ENCODE measurements at regions not wholly inside any gene's neighbourhood (a gene's known extent, or its start where the extent isn't known, plus 50 kb on each side); places are given as distances from the start of the nearest gene placed in this dataset.

DNA sequence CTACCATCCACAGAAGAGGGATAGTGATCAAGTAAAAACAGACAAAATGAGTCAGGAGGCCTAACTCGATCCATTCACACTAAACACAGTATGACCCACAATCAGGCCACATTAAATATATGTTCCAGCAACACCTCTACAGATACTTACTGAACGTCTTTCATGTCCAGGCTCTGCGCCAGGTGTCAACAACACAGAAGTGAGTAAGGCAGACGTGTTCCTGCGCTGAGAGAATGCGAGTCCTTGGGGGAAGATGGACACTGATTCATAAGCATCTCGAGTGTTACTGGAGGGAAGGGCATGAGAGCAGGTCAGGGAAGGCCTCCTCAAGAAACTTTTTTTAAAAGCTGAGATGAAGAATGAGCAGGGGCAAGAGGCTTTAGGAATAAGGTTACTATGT lies 164.3 kb upstream of the CLINT1 start:
- intact Hi-C loops (cut with DNase I), result no loop called here
- DNase-seq (no peak), ATAC-seq (no peak), FAIRE-seq (no peak)
- H3K4me3 ChIP-seq, result no peak overlapping the region
- WGBS, 2 donors, result 74 to 77% methylated on average over 7 of the region's 7 CpGs
- no peaks in the 10 kb centered on the region for H3K27me3 ChIP-seq
- H3K27ac ChIP-seq, result no peak overlapping the region
- TF ChIP-seq, protein P1, sequence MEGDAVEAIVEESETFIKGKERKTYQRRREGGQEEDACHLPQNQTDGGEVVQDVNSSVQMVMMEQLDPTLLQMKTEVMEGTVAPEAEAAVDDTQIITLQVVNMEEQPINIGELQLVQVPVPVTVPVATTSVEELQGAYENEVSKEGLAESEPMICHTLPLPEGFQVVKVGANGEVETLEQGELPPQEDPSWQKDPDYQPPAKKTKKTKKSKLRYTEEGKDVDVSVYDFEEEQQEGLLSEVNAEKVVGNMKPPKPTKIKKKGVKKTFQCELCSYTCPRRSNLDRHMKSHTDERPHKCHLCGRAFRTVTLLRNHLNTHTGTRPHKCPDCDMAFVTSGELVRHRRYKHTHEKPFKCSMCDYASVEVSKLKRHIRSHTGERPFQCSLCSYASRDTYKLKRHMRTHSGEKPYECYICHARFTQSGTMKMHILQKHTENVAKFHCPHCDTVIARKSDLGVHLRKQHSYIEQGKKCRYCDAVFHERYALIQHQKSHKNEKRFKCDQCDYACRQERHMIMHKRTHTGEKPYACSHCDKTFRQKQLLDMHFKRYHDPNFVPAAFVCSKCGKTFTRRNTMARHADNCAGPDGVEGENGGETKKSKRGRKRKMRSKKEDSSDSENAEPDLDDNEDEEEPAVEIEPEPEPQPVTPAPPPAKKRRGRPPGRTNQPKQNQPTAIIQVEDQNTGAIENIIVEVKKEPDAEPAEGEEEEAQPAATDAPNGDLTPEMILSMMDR (IDR thresholded peaks at IDR 0.05), result no peak
- H3K4me1 ChIP-seq, result peaks cover 0 to 4% (median 0%) of the 10 kb centered on the region in 3 donors
- H3K9me3 ChIP-seq, result no peaks in the 10 kb centered on the region
- H3K36me3 ChIP-seq, result no peaks in the 10 kb centered on the region

DNA sequence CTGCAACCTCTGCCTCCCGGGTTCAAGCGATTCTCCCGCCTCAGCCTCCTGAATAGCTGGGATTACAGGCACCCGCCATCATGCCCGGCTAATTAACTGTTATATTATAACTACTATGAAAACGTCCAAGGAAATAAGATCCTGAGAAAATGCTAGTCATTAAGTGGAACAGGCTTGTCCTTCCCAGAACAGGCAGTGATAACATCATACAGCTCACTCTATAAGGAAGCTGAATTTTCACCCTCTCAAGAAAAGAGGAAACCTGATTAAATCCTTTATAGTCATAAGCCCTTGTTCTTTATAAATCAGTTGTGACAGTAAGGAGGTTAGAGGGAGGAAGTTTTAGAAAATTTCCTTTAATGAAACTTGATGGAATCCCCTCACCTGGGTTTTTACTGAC lies 163.9 kb upstream of the CLINT1 start:
- FAIRE-seq (no peak), DNase-seq (no peak), ATAC-seq (no peak)
- Histone ChIP-seq H3K4me3 (no peak overlapping the region), H3K4me1 (peaks cover 0 to 4% (median 0%) of the 10 kb centered on the region in 3 donors), H3K27me3 (no peaks in the 10 kb centered on the region), H3K27ac (no peak overlapping the region), H3K36me3 (no peaks in the 10 kb centered on the region), H3K9me3 (no peaks in the 10 kb centered on the region)
- 64% methylated on average over 6 of the region's 6 CpGs for WGBS, 2 donors
- TF ChIP-seq, protein P1 (IDR thresholded peaks at IDR 0.05), result no peak
- intact Hi-C loops (cut with DNase I), result no loop called here

DNA sequence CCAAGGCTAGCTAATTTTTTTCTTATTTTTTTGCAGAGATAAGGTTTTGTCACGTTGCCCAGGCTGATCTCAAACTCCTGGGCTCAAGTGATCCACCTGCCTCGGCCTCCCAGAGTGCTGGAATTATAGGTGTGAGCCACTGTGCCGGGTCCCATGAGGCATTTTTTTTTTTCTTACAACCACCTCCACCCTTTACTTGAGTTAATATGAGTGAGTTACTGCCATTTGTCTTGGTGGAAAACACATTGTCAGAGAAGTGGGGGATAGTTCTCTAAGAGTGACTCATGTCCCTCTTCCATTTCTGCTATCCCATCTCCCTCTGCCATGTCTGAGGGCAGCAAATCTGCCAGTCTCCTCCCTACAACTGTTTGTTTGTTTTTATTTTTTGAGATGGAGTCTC lies 163.4 kb upstream of the CLINT1 start:
- Histone ChIP-seq H3K27ac (no peak overlapping the region), H3K9me3 (no peaks in the 10 kb centered on the region), H3K27me3 (no peaks in the 10 kb centered on the region), H3K36me3 (no peaks in the 10 kb centered on the region), H3K4me3 (no peak overlapping the region), H3K4me1 (peaks cover 0 to under 1% (median 0%) of the 10 kb centered on the region in 3 donors)
- WGBS, 2 donors, result 26 to 47% methylated on average over 3 of the region's 3 CpGs
- TF ChIP-seq, protein P1 (IDR thresholded peaks at IDR 0.05), result no peak
- intact Hi-C loops (cut with DNase I), result no loop called here
- FAIRE-seq, result no peak
- no peak for DNase-seq
- no peak for ATAC-seq

DNA sequence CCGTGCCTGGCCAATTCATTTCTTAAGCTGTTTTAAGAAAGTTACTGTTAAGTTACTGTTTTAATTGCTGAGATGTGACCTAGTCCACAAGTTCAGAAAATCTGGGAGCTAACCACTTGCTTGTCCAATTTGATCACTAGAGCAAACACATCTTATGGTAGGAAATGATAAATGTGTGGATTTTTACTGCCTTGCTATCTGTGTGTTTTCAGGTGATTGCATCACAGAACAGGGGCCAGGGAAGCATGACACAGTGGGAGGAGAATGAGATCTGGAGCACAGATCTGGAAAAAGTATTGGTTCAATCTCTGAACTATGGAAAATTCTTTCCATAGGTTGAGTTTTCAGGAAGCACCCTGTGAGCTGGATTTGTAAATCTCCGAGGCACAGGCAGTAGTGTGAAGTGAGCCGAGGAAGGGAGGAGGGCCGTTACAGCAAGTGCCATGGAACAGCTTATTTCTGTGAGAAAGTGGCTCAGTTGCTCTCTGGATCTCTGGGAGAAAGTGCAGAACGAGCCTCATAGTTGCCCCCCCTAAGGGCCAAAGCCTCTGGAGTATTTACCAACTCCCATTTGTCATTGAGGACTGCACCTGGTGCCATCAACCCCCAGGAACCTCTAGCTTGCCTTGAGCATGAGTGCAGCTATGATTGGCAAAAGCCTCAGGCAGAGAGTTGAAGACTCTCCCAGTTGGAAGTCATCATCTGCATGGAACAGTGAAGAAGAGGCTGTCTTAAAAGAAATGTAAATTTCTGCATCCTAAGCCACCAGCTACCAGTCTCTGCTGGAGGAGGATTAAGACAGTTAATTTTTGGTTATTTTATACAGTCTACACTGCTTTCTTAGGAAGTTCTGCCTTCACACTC lies 161.8 kb upstream of the CLINT1 start:
- no peaks in the 10 kb centered on the region for H3K27me3 ChIP-seq
- TF ChIP-seq, protein P1 (IDR thresholded peaks at IDR 0.05), result no peak
- no peaks in the 10 kb centered on the region for H3K4me1 ChIP-seq
- WGBS, 2 donors, result 59 to 63% methylated on average over 5 of the region's 5 CpGs
- no peaks in the 10 kb centered on the region for H3K36me3 ChIP-seq
- H3K4me3 ChIP-seq, result no peak overlapping the region
- ATAC-seq (no peak), DNase-seq (no peak), FAIRE-seq (no peak)
- H3K27ac ChIP-seq, result no peak overlapping the region
- H3K9me3 ChIP-seq, result no peaks in the 10 kb centered on the region
- intact Hi-C loops (cut with DNase I), result no loop called here

DNA sequence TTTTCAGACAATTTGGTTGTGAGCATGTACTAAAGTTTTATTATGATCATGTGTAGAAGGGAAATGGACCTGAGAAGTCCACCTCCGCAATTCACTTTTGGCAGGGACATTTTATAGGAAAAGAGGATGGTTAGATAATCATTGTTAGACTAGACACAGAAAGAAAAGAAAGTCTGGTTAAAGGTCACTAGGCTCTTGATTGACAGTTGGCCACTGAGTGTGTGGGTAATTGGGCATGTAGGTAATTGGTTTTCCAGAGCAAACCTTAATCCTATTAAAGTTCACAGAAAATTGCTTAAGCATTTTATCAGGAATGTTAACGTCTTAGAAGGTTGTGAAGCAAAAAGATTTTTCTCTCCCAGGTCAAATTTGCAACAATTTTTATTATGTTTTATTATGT lies 158.5 kb upstream of the CLINT1 start:
- ATAC-seq, result no peak

More for the DNA sequence above, 158.5 kb upstream of the CLINT1 start:
- H3K9me3 ChIP-seq, result no peaks in the 10 kb centered on the region
- H3K36me3 ChIP-seq, result no peaks in the 10 kb centered on the region
- no peak overlapping the region for H3K4me3 ChIP-seq
- H3K27ac ChIP-seq, result no peak overlapping the region
- TF ChIP-seq, protein P1 (IDR thresholded peaks at IDR 0.05), result no peak
- H3K4me1 ChIP-seq, result no peaks in the 10 kb centered on the region
- WGBS, 2 donors, result 57 to 63% methylated on average over 2 of the region's 2 CpGs
- intact Hi-C loops (cut with DNase I), result no loop called here
- no peak for FAIRE-seq
- no peaks in the 10 kb centered on the region for H3K27me3 ChIP-seq
- no peak for DNase-seq

Measured in pancreas (tissue), 10 donors.